ENCODE measurements at regions not wholly inside any gene's neighbourhood (a gene's known extent, or its start where the extent isn't known, plus 50 kb on each side); places are given as distances from the start of the nearest gene placed in this dataset.

DNA sequence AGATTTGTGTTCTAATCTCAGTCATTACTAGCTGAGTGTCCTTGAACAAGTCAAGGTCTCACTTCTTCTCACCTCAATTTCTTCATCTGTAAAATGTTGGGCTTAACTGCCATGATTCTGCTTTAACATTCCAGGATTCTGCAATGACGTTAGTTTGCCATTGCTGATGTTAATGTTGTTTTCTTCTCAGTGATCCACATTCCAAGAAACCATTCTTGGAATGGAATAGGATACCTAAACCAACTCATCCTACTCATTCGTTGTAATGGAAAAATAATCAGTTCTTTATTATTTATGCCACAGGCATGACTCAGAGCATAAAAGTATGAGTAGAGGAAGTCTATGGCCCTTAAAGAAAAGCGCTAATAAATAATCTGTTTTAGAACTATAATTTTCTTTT is 140.2 kb upstream of the ETAA1 start:
- TF ChIP-seq CTCF (IDR thresholded peaks at IDR 0.05), result no peak
- ATAC-seq (no peak), DNase-seq (no peak)
- H3K27me3 ChIP-seq, result no peaks in the 10 kb centered on the region
- peaks cover 0 to 12% (median 0%) of the 10 kb centered on the region in 9 donors for H3K4me1 ChIP-seq
- no peak overlapping the region for H3K27ac ChIP-seq
- no peak overlapping the region for H3K4me3 ChIP-seq
- H3K9me3 ChIP-seq, result no peaks in the 10 kb centered on the region
- 86 to 92% methylated on average over 3 of the region's 3 CpGs for WGBS, 2 donors
- intact Hi-C loops (cut with DNase I), result no loop called here
- no peaks in the 10 kb centered on the region for H3K36me3 ChIP-seq

- WGBS, 2 donors, result 81 to 89% methylated on average over 4 of the region's 4 CpGs
- no peak overlapping the region for H3K27ac ChIP-seq
Measured at GRCh38 chr2:67258122-67258521, 139.0 kb upstream of the ETAA1 start.

DNA sequence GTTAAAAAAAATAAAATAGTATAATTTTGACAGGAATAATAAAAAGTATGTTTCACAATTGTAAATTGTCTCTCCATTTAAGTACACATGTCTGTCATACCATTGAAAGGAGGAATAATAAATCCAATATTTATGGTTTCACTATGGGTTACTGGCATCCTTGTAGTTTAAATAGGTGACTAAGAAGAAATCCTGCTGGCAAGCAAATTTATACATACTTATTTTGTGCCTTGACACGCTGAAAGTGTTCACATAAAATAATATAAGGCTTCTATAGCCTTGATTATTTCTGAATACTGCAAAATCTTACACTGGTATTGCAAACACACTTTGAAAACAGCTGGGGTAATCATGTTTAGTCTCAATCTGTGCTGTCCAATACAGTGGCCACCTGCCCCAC is 138.3 kb upstream of the ETAA1 start:
- no peaks in the 10 kb centered on the region for H3K9me3 ChIP-seq
- peak overlapping the region in 2 of 10 donors; percentile 75 to 76 for H3K27ac ChIP-seq
- intact Hi-C loops (cut with DNase I), result no loop called here
- no peak for DNase-seq
- H3K4me1 ChIP-seq, result peaks cover 0 to 12% (median 0%) of the 10 kb centered on the region in 9 donors
- H3K27me3 ChIP-seq, result no peaks in the 10 kb centered on the region
- H3K36me3 ChIP-seq, result no peaks in the 10 kb centered on the region
- H3K4me3 ChIP-seq, result no peak overlapping the region
- no peak for TF ChIP-seq CTCF (IDR thresholded peaks at IDR 0.05)
- ATAC-seq, result no peak
- WGBS, 2 donors, result 85 to 90% methylated on average over 1 of the region's 1 CpG

More at GRCh38 chr2:67258122-67258521, 139.0 kb upstream of the ETAA1 start:
- ATAC-seq, result no peak
- no peak for DNase-seq
- no peaks in the 10 kb centered on the region for H3K36me3 ChIP-seq
- no peak for TF ChIP-seq CTCF (IDR thresholded peaks at IDR 0.05)
- H3K27me3 ChIP-seq, result no peaks in the 10 kb centered on the region
- no peaks in the 10 kb centered on the region for H3K9me3 ChIP-seq
- H3K4me3 ChIP-seq, result no peak overlapping the region
- intact Hi-C loops (cut with DNase I), result no loop called here
- peaks cover 0 to 12% (median 0%) of the 10 kb centered on the region in 9 donors for H3K4me1 ChIP-seq

GRCh38 chr2:67259556-67260342 is 137.4 kb upstream of the ETAA1 start:
- no peaks in the 10 kb centered on the region for H3K27me3 ChIP-seq
- no peak overlapping the region for H3K4me3 ChIP-seq
- no peaks in the 10 kb centered on the region for H3K36me3 ChIP-seq
- no peaks in the 10 kb centered on the region for H3K9me3 ChIP-seq
- TF ChIP-seq CTCF (IDR thresholded peaks at IDR 0.05), result no peak
- ATAC-seq (peak in 7 of 8 donors; percentile 48 to 80 (median 64)), DNase-seq (peak; percentile 15 to 29)
- peak overlapping the region; percentile 18 to 76 (median 60) for H3K27ac ChIP-seq
- H3K4me1 ChIP-seq, result peaks cover 0 to 12% (median 0%) of the 10 kb centered on the region in 9 donors
- intact Hi-C loops (cut with DNase I), result loop anchor here in 1 of 10 donors (2.0 kb wide), 1 partner anchor 389 kb away; no protein-coding TSS in a partner anchor
- 46 to 59% methylated on average over 5 of the region's 5 CpGs for WGBS, 2 donors
